WERI-Rb-1 (cell line): ENCODE measurements at regions not wholly inside any gene's neighbourhood (a gene's known extent, or its start where the extent isn't known, plus 50 kb on each side); places are given as distances from the start of the nearest gene placed in this dataset.

Experiments used
- DNase-seq: peaks from one replicate; pipeline ENCODE4 v3.0.0-alpha.2; 2020
- H3K27ac ChIP-seq: fragments of 250-450 bp; sonication (Bioruptor Pico); 2 replicates; pipeline ENCODE4 v1.5.1; 2020; ENCODE audit warnings: mild to moderate bottlenecking, moderate library complexity
- H3K27me3 ChIP-seq: fragments of 250-450 bp; sonication (Bioruptor Pico); 2 replicates; pipeline ENCODE4 v1.5.1; 2021; ENCODE audit warnings: mild to moderate bottlenecking, low read depth, moderate library complexity; ENCODE audit not compliant: insufficient read depth, severe bottlenecking
- H3K36me3 ChIP-seq: fragments of 250-450 bp; sonication (Bioruptor Pico); 2 replicates; pipeline ENCODE4 v1.5.1; 2020; ENCODE audit warnings: mild to moderate bottlenecking, moderate library complexity
- H3K4me3 ChIP-seq: 2 replicates; pipeline ENCODE4 v1.5.1; 2011; ENCODE audit warnings: low read depth, mild to moderate bottlenecking, control low read depth, low read length
- H3K9me3 ChIP-seq: fragments of 250-450 bp; sonication (Bioruptor Pico); 2 replicates; pipeline ENCODE4 v1.5.1; 2021; ENCODE audit warnings: mild to moderate bottlenecking, moderate library complexity; ENCODE audit not compliant: severe bottlenecking
- CTCF ChIP-seq: IDR thresholded peaks from 2 replicates; pipeline ENCODE4 v1.5.1; 2011; ENCODE audit warnings: low read depth, mild to moderate bottlenecking, control low read depth, inconsistent platforms, low read length

GRCh38 chr11:116193321-116194131 lies 579.3 kb downstream of the BUD13 start:
- DNase-seq, result peak; percentile 46
- no peaks in the 10 kb centered on the region for H3K27me3 ChIP-seq
- peak overlapping the region; percentile 67 for H3K4me3 ChIP-seq
- H3K36me3 ChIP-seq, result no peaks in the 10 kb centered on the region
- H3K9me3 ChIP-seq, result no peaks in the 10 kb centered on the region
- TF ChIP-seq CTCF, result 0 out of 2 replicates have a peak, but pooled peaks have one; percentile 14
- H3K27ac ChIP-seq, result peak overlapping the region; percentile 30

GRCh38 chr11:116192509-116193210 lies 580.1 kb downstream of the BUD13 start:
- Histone ChIP-seq H3K27ac (peak overlapping the region; percentile 30; the same call in 1 of the 2 replicates), H3K4me3 (peak overlapping the region; percentile 67), H3K9me3 (no peaks in the 10 kb centered on the region), H3K36me3 (no peaks in the 10 kb centered on the region), H3K27me3 (no peaks in the 10 kb centered on the region)
- no peak for TF ChIP-seq CTCF
- peak; percentile 48 for DNase-seq

- no peaks in the 10 kb centered on the region for H3K9me3 ChIP-seq
- TF ChIP-seq CTCF, result no peak
- H3K36me3 ChIP-seq, result no peaks in the 10 kb centered on the region
- no peak overlapping the region for H3K27ac ChIP-seq
- H3K27me3 ChIP-seq, result no peaks in the 10 kb centered on the region
- no peak overlapping the region for H3K4me3 ChIP-seq
- DNase-seq, result no peak
Measured at GRCh38 chr11:116190861-116191260, 581.9 kb downstream of the BUD13 start.

GRCh38 chr11:116189408-116190170 lies 583.2 kb downstream of the BUD13 start:
- no peak for TF ChIP-seq CTCF
- no peak overlapping the region for H3K4me3 ChIP-seq
- DNase-seq, result no peak

GRCh38 chr11:116188350-116188749 lies 584.4 kb downstream of the BUD13 start:
- H3K36me3 ChIP-seq, result no peaks in the 10 kb centered on the region
- no peaks in the 10 kb centered on the region for H3K9me3 ChIP-seq
- TF ChIP-seq CTCF, result no peak
- DNase-seq, result no peak
- no peaks in the 10 kb centered on the region for H3K27me3 ChIP-seq
- H3K4me3 ChIP-seq, result no peak overlapping the region
- no peak overlapping the region for H3K27ac ChIP-seq

More at GRCh38 chr11:116189408-116190170, 583.2 kb downstream of the BUD13 start:
- no peak overlapping the region for H3K27ac ChIP-seq
- H3K9me3 ChIP-seq, result no peaks in the 10 kb centered on the region
- H3K36me3 ChIP-seq, result no peaks in the 10 kb centered on the region
- no peaks in the 10 kb centered on the region for H3K27me3 ChIP-seq
